HG02759 (cell line): ENCODE measurements at regions not wholly inside any gene's neighbourhood (a gene's known extent, or its start where the extent isn't known, plus 50 kb on each side); places are given as distances from the start of the nearest gene placed in this dataset.
"Not testable (repeated sequence)": the region's sequence is repeated elsewhere in the genome, so short reads cannot be mapped to it uniquely, and the experiment has no call there.

Source experiments
- ATAC-seq: cut with Tn5 transposase; IDR thresholded peaks from one replicate; pipeline ENCODE4 v1.9.1; 2021; ENCODE audit warnings: mild to moderate bottlenecking, moderate library complexity; ENCODE audit not compliant: unreplicated experiment

DNA sequence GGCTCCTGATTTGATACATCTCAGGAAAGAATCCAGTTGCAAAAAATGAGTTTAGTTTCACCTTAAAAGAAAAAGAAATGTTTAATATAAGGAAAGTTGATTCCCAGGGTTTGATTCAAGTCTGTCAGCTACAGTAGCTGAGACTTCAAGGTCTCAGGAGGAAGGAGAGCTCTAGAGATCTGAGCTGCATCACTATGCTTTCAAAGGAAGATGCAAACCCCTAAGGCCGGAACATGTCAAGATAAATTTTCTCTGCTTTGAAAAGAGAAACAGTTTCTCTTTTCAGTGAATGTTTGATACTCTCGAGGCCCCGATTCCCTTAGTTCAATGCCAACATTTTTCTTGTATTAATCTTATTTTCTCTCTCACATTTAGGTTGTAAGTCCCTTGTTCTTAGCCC, 128.6 kb downstream of the RGPD3 start:
- ATAC-seq = no peak

DNA sequence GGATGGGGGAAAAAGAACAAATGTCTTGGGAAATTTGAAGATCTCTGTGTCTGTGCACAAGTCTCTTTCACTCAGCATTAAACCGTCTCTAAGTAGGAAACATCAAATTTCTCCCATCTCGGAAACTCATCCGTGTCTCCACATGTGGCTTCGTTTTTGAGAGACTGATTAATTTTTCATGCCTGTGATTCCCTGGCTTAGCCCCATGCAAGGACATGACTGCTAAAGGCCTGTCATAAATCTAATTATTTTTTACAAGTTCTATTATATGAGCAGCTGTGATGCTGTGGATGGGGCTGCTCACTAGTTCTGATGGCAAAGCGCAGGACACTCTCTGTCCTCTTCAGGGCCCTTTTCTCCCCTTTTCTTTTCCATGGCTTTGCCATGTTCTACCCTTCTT, 129.1 kb downstream of the RGPD3 start:
- no peak for ATAC-seq

DNA sequence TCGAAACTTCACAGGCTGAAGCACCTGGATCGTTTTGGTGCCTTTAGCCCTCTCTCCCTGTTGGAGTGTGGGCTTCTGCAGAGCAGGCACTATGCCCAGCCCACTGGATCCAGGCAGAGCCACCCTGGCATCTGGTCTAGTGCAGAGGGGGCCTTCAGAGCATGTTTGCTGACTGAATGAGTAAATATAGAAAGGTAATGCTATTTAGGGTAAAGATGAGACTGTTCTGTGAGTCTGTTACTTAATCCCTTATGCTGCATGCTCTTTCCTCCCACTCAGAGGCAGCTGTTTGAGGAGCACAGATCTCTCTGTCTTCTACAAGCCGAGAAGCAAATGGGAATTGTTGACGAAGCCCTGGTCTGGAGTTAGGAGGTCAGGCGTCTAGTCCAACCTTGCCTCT, 130.2 kb downstream of the RGPD3 start:
- ATAC-seq = no peak

DNA sequence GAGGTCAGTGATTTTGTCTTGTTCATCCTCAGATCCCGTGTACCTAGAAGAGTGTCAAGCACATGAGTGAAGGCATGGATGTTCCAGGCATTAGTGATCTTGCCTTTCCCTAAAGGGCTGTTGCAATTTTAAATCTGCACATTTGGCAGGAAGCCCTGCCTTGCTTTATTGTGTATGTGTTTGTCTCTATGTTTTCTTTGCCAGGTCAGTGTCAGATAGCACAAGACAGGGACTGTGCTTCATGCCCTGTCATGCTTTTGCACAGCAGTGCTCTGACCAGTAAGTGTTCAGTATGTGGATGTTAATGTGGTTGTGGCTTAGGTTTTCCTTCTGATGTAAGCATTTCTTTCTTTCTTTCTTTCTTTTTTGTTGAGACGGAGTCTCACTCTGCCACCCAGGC, 131.5 kb downstream of the RGPD3 start:
- no peak for ATAC-seq

DNA sequence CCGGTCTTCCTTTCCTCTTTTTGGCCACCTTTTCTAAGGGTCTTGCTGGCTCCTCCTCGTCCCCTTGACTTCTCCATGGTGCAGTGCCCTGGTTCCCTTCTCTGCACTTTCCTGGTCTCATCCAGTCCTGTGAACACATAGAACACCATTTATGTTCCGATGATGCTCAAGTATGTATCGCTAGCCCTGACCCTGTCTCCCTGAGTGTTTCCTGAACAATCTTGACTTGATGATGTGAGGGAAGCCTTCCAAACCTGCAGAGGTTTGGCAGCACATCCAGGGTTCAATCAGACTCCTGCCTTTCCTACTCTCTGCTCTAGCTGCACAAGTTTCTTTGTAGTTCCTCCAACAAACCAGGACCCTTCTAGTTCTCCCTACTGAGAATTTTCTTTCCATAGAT, 132.1 kb downstream of the RGPD3 start:
- no peak for ATAC-seq

DNA sequence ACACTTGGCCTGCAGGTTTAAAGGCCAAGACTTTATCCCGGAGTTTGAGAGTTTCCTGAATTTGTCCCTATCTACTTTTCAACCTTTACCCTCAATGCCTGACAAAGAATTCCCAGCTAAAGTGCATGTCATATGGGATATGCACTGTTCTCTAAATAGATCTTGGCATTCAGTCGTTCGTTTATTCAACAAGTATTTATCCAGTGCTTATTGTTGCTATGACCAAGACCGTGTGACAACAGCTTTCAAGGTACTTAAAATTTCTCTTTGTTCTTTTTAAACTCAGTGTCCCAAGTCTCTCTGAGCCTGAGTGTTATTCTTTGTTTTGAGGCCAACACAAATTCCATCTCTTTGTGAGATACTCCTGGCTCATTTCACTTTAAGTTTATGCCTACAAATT, 133.4 kb downstream of the RGPD3 start:
- ATAC-seq = no peak

DNA sequence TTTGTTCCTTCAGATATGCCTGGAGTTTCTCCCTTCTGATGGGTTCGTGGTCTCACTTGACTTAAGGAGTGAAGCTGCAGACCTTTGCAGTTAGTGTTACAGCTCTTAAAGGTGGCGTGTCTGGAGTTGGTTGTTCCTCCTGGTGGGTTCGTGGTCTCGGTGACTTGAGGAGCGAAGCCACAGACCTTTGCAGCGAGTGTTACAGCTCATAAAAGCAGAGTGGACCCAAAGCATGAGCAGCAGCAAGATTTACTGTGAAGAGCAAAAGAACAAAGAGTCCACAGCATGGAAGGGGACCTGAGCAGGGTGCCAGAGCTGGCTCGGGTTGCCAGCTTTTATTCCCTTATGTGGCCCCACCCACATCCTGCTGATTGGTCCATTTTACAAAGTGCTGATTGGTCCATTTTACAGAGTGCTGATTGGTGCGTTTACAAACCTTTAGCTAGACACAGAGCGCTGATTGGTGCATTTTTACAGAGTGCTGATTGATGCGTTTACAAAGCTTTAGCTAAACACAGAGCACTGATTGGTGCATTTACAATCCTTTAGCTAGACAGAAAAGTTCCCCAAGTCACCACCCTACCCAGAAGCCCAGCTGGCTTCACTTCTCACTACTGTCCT, 134.8 kb downstream of the RGPD3 start:
- ATAC-seq = not testable (repeated sequence)

DNA sequence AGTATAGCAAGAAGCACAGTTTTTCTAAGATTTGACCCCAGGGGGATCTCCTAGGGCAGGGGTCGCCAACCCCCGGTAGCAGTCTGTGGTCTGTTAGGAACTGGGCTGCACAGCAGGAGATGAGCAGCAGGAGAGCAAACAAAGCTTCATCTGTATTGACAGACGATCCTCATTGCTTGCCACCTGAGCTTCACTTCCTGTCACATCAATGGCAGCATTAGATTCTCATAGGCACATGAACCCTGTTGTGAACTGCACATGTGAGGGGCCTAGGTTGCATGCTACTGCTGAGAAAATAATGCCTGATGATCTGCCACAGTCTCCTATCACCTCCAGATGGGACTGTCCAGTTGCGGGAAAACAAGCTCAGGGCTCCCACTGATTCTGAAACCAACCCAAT, 136.2 kb downstream of the RGPD3 start:
- ATAC-seq = no peak

DNA sequence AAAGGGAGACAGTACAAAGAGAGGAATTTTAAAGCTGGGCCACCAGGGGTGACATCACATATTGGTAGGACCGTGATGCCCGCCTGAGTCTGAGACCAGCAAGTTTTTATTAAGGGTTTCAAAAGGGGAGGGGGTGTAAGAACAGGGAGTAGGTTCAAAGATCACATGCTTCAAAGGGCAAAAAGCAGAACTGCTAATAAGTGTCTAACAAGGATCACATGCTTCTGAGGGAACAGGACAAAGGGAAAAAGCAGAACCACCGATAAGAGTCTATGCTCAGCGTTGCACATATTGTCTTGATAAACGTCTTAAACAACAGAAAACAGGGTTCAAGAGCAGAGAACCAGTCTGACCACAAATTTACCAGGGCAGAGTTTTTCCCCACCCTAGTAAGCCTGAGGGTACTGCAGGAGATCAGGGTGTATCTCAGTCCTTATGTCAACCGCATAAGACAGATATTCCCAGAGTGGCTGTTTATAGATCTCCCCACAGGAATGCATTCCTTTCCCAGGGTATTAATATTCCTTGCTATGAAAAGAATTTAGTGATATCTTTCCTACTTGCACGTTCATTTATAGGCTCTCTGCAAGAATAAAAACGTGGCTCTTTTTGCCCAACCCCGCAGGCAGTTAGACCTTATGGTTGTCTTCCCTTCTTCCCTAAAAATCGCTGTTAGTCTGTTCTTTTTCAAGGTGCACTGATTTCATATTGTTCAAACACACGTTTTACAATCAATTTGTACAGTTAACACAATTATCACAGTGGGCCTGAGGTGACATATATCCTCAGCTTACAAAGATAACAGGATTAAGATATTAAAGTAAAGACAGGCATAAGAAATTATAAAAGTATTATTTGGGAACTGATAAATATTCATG, 136.5 kb upstream of the UXS1 start:
- not testable (repeated sequence) for ATAC-seq

DNA sequence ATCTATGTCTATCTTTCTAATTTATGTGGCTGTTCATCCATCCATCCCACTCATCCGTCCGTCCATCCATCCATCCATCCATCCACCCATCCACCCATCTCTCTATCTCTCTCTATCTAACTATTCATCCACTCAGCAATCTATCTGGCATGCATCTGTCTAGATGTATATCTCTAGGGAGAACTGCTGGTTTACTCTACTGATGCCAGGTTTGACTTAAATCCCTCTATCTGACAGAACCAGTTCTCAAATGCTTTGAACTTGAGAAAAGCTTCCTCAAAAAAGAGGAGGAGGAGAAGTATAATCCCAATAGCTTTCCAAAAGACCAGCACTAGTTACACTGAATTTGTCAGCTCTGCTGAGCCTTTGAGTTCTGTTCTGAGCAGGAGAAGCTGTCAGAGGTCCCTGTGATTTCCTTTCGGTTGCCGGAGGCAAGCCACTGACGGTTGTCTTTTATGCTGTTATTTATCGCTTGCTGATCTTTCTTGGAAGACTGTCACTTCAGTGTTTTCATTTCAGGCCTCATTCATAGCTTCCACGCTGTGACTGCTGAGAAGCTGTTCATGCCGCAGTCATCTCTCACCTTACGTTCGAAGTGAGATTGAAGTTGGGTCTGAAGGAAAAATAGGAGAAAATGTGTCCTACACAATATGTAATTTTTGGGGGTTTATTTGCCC, 129.4 kb upstream of the UXS1 start:
- no peak for ATAC-seq

DNA sequence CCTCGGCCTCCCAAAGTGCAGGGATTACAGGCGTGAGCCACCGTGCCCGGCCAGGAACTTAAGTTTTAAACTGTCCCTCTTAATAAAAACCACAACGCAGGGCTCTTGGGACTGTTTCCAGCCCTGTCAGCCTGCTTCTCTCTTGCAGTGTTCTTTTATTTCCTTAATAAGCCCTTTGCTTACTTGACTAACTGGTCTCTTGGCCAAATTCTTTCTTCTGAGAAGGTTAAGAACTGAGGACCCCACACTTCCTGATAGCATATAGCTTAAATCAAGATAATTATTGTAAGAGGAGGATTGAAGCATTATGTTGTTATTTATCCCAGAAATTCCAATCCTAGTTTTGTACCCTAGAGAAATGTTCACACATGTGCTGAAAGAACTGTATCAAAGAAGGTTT, 128.2 kb upstream of the UXS1 start:
- no peak for ATAC-seq

DNA sequence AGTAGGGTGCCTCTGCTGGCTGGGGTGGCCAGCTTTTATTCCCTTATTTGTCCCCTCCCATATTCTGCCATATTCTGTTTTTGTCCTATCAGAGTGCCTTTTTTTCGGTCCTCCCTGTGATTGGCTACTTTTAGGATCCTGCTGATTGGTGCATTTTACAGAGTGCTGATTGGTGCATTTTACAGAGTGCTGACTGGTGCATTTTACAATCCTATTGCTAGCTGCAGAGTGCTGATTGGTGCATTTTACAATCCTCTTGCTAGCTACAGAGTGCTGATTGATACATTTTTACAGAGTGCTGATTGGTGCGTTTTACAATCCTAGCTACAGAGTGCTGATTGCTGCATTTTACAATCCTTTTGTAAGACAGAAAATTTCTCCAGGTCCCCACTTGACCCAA, 126.3 kb upstream of the UXS1 start:
- ATAC-seq = not testable (repeated sequence)

DNA sequence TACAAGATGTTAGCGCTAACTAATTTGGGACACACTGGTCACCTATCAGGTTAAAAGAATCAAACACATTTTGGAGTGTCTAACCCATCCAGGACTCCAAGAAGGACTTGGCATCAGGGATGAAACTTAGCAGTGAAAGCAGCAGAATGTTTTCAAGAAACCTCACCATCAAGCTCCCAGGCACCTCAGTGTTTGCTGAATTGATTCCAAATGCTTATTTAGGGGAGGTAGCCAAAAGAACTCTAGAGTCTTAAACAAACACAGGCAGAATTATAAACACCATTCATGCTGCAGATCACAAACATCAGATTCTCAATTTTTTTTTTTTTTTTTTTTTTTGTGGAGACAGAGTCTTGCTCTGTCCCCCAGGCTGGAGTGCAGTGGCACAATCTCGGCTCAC, 122.8 kb upstream of the UXS1 start:
- no peak for ATAC-seq

DNA sequence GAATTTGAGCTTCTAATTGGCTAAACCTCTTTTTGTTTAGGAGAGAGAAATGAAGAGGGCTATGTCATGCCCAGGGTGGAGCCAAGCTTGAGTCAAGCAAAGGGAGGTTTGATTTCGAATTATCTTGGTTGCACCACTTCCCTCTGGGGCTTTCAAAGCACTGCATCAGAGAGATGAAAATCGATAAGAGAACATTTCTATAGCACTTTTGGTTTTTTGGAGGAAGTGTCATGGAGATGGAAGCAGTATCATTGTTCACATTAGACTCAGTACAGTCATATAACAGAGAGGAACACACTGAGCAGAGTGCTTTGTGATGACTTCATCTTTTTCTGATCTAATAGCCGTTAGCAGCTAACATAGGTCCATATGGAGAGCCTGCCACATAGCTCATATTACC, 120.3 kb upstream of the UXS1 start:
- no peak for ATAC-seq

DNA sequence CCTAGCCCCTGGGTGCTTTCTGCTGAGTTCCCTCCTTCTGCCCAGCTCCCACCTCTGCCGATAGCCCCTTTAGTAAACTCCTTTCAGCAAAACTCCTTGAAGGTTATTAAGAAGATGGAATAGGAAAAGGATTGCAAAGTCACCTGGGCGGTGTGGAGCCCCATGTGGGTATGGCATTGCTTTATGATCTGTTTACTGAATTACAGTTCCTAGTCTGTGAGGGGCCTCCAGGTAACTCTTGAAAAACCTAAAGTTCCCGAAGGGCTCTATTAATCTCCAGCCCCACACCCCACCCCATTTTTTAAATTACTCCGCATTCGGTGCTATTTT, 116.9 kb upstream of the UXS1 start:
- ATAC-seq = no peak

DNA sequence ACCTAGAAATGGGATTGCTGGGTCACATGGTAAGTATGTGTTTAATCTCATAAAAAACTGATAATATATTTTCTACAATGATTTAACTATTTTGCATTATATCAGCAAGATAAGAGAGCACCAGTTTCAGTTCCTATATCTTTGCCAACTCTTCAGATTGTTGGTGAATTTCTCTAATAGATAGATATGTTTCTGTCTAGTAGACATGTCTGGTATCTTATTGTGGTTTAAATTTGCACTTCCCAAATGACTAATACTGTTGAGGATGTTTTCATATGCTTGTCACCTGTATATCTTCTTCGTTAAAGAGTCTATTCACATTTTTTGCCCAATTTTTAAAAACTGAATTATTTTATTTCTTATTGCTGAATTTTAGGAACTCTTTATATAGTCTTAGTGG, 113.8 kb upstream of the UXS1 start:
- peak; percentile 50 for ATAC-seq

DNA sequence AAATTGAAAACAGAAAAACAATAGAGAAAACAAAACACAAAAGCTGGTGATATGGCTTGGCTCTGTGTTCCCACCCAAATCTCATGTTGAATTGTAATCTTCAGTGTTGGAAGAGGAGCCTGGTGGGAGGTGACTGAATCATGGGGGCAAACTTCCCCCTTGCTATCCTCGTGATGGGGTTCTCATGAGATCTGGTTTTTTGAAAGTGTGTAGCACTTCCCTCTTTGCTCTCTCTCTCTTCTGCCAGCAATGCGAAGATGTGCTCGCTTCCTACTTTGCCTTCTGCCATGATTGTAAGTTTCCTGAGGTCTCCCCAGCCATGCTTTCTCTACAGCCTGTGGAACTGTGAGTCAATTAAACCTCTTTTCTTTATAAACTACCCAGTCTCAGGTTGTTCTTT, 112.3 kb upstream of the UXS1 start:
- ATAC-seq = no peak

DNA sequence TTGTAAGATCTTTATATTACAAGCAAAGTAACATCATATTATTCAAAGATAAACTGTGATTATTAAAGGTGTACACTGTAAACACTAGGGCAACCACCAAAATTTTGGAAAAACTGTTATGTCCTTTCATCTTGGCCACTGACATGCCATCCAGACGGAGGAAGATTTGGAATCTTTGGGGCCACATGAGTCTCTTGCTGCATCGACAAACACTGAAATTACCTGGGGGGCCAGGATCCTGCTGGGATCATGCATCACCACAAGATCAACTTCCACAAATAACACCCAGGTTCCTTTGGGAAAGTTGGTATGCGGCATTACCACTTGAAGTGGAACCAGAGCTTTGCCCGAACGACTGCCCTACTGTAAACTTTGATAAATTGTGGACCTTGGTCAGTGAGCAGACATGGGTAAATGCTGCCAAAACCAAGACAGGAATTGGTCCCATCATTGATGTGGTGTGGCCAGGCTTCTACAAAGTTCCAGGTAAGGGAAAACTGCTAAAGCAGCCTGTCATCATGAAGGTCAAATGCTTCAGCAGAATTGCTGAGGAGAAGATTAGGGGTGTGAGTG, 110.6 kb upstream of the UXS1 start:
- ATAC-seq = no peak

DNA sequence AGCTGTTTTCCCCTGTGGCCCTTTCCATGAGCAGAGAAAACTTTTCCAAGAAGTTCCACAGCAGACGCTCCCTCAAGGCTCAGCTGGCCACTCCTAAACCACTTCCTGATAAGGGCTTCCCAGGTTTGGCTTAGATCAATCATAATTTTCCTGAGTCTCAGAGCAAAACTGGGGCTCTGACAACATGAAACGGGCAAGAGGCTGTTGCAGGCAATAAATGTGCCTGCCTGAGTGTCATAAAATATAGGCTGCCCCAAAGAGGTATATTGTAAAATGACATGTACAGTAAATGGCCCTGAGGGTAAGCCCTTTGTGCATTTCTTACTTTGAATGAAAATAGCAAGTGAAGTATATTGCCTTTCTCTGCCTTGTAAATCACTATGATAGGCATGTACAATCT, 105.6 kb upstream of the UXS1 start:
- no peak for ATAC-seq

DNA sequence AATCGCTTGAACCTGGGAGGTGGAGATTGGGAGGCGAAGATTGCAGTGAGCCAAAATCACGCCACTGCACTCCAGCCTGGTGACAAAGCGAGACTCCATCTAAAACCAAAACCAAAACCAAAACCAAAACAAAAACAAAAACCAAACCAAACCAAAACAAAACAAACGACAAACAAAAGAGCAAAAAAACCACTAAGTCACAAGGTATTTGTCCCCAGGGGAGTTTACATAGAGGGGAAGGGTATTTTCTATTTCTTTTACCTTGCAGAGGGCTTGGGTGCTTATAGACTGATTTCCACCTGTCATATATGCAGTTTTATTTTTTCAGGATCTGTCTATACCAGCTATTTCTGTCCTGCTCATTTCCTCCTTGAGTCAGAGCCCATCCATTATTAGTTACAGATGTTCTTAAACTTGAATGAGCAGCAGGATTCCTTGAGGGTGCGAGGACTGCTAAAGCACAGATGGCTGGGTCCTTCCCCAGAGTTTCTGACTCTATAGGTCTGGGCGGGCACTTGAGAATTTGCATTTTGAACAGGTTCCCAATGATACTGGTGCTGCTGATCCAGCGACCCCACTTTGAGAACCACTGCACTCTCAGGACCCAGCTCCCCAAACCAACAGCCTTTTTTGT, 102.2 kb upstream of the UXS1 start:
- no peak for ATAC-seq

DNA sequence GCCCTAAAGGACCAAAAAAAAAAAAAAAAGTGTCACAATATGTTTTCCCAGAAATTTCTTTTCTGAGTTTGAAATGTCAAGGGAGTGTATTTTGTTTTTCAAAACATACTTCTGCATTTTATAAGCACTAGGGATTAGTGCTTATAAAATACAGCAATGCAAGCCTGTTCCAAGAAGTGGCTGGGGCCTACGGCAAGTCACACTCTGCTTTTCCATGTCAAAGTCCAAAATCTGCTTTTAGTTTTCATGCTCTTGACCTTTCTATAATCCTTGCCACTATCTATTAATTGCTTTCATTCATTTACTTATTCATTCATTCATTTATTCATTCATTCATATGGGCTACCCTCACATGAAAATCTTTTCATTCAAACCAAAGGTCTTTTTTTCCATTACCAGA, 100.1 kb upstream of the UXS1 start:
- ATAC-seq = no peak
